Activated naive CD4-positive, alpha-beta T cell treated with anti-CD3 and anti-CD28 coated beads for 36 hours (primary cell): ENCODE measurements at regions not wholly inside any gene's neighbourhood (a gene's known extent, or its start where the extent isn't known, plus 50 kb on each side); places are given as distances from the start of the nearest gene placed in this dataset.
"Not testable (repeated sequence)": the region's sequence is repeated elsewhere in the genome, so short reads cannot be mapped to it uniquely, and the experiment has no call there.

Experiments used
- CTCF ChIA-PET: fragments of 350-600 bp; sonication (Branson Sonifier 250); formaldehyde crosslinking; loops from one replicate; lab custom pipeline; 2021; ENCODE audit warnings: antibody characterized with exemption; lab: Charles Lee
- DNase-seq: peaks from one replicate; pipeline ENCODE4 v3.0.0-alpha.2; 2020
- H3K27ac Mint-ChIP-seq: one replicate; pipeline ENCODE4 v1.8.0; 2021; ENCODE audit warnings: mild to moderate bottlenecking, mixed read lengths
- H3K27me3 Mint-ChIP-seq: one replicate; pipeline ENCODE4 v1.8.0; 2021; ENCODE audit warnings: low read depth, mixed read lengths
- H3K36me3 Mint-ChIP-seq: one replicate; pipeline ENCODE4 v1.8.0; 2021; ENCODE audit warnings: low read depth, mixed read lengths
- H3K4me1 Mint-ChIP-seq: one replicate; pipeline ENCODE4 v1.8.0; 2021; ENCODE audit warnings: low read depth, mixed read lengths
- H3K4me3 Mint-ChIP-seq: one replicate; pipeline ENCODE4 v1.8.0; 2021; ENCODE audit warnings: mild to moderate bottlenecking, moderate library complexity, mixed read lengths
- H3K9me3 Mint-ChIP-seq: one replicate; pipeline ENCODE4 v1.8.0; 2021; ENCODE audit warnings: mixed read lengths
- intact Hi-C: fragments of 100-400 bp; cut with micrococcal nuclease; formaldehyde crosslinking; loops from one replicate; pipeline ENCODE4 v1.15.1; 2023

GRCh38 chr3:5339967-5340535 is 152.5 kb downstream of the EDEM1 start:
- DNase-seq, result no peak
- Mint-ChIP-seq H3K4me1 (no peaks in the 10 kb centered on the region), H3K27ac (no peak overlapping the region), H3K4me3 (no peak overlapping the region), H3K9me3 (no peaks in the 10 kb centered on the region), H3K36me3 (no peaks in the 10 kb centered on the region), H3K27me3 (no peaks in the 10 kb centered on the region)
- intact Hi-C loops, result no loop called here
- CTCF ChIA-PET, result interaction anchor here (0.7 kb wide), 1 partner anchor 172 kb away, joined by 3 read pairs; no protein-coding TSS in a partner anchor

GRCh38 chr3:5341610-5342009 is 154.1 kb downstream of the EDEM1 start:
- CTCF ChIA-PET, result interaction anchor here (1.2 kb wide), 1 partner anchor 15 kb away, joined by 6 read pairs; no protein-coding TSS in a partner anchor
- Mint-ChIP-seq H3K4me1 (no peaks in the 10 kb centered on the region), H3K9me3 (no peaks in the 10 kb centered on the region), H3K27ac (no peak overlapping the region), H3K36me3 (no peaks in the 10 kb centered on the region), H3K4me3 (no peak overlapping the region), H3K27me3 (no peaks in the 10 kb centered on the region)
- DNase-seq, result no peak
- intact Hi-C loops, result no loop called here

GRCh38 chr3:5343459-5343858 is 156.0 kb downstream of the EDEM1 start:
- H3K36me3 Mint-ChIP-seq, result no peaks in the 10 kb centered on the region

GRCh38 chr3:5344707-5345106 is 157.2 kb downstream of the EDEM1 start:
- Mint-ChIP-seq H3K27me3 (peaks cover 3% of the 10 kb centered on the region), H3K27ac (no peak overlapping the region), H3K9me3 (peaks cover 4% of the 10 kb centered on the region), H3K36me3 (no peaks in the 10 kb centered on the region), H3K4me3 (no peak overlapping the region), H3K4me1 (no peaks in the 10 kb centered on the region)
- CTCF ChIA-PET, result no interaction called here
- intact Hi-C loops, result no loop called here
- DNase-seq, result no peak

More at GRCh38 chr3:5343459-5343858, 156.0 kb downstream of the EDEM1 start:
- H3K9me3 Mint-ChIP-seq, result no peaks in the 10 kb centered on the region
- no peaks in the 10 kb centered on the region for H3K4me1 Mint-ChIP-seq
- no peaks in the 10 kb centered on the region for H3K27me3 Mint-ChIP-seq
- H3K27ac Mint-ChIP-seq, result no peak overlapping the region
- intact Hi-C loops, result no loop called here
- CTCF ChIA-PET, result interaction anchor here (0.7 kb wide), 1 partner anchor 10 kb away, joined by 3 read pairs; no protein-coding TSS in a partner anchor
- no peak for DNase-seq
- no peak overlapping the region for H3K4me3 Mint-ChIP-seq

- Mint-ChIP-seq H3K27ac (no peak overlapping the region), H3K4me3 (no peak overlapping the region), H3K9me3 (peaks cover 4% of the 10 kb centered on the region), H3K4me1 (no peaks in the 10 kb centered on the region), H3K27me3 (peaks cover 8% of the 10 kb centered on the region), H3K36me3 (no peaks in the 10 kb centered on the region)
- no peak for DNase-seq
- CTCF ChIA-PET, result interaction anchor here (0.7 kb wide), 1 partner anchor 114 kb away, joined by 4 read pairs; no protein-coding TSS in a partner anchor
- intact Hi-C loops, result no loop called here
Measured at GRCh38 chr3:5347486-5347885, 160.0 kb downstream of the EDEM1 start.

GRCh38 chr3:5348229-5348902 is 160.9 kb downstream of the EDEM1 start:
- no peak for DNase-seq
- intact Hi-C loops, result no loop called here
- H3K9me3 Mint-ChIP-seq, result peaks cover 4% of the 10 kb centered on the region
- H3K4me3 Mint-ChIP-seq, result no peak overlapping the region
- no peaks in the 10 kb centered on the region for H3K4me1 Mint-ChIP-seq
- no peaks in the 10 kb centered on the region for H3K36me3 Mint-ChIP-seq
- peaks cover 10% of the 10 kb centered on the region for H3K27me3 Mint-ChIP-seq
- CTCF ChIA-PET, result interaction anchor here (0.6 kb wide), 1 partner anchor 20 kb away, joined by 4 read pairs; no protein-coding TSS in a partner anchor
- H3K27ac Mint-ChIP-seq, result no peak overlapping the region

- CTCF ChIA-PET, result no interaction called here
- Mint-ChIP-seq H3K4me3 (no peak overlapping the region), H3K9me3 (peaks cover 4% of the 10 kb centered on the region), H3K36me3 (no peaks in the 10 kb centered on the region), H3K27me3 (peaks cover 10% of the 10 kb centered on the region), H3K27ac (no peak overlapping the region), H3K4me1 (no peaks in the 10 kb centered on the region)
- intact Hi-C loops, result no loop called here
- no peak for DNase-seq
Measured at GRCh38 chr3:5349343-5349742, 161.8 kb downstream of the EDEM1 start.

- CTCF ChIA-PET, result interaction anchor here (0.5 kb wide), 1 partner anchor 111 kb away, joined by 3 read pairs; no protein-coding TSS in a partner anchor
- Mint-ChIP-seq H3K4me1 (no peaks in the 10 kb centered on the region), H3K9me3 (peaks cover 14% of the 10 kb centered on the region), H3K4me3 (no peak overlapping the region), H3K27ac (no peak overlapping the region), H3K36me3 (no peaks in the 10 kb centered on the region), H3K27me3 (peaks cover 6% of the 10 kb centered on the region)
- intact Hi-C loops, result no loop called here
- no peak for DNase-seq
Measured at GRCh38 chr3:5357089-5357488, 169.6 kb downstream of the EDEM1 start.

- Mint-ChIP-seq H3K36me3 (no peaks in the 10 kb centered on the region), H3K9me3 (peaks cover 14% of the 10 kb centered on the region), H3K4me3 (no peak overlapping the region), H3K27ac (no peak overlapping the region), H3K4me1 (no peaks in the 10 kb centered on the region), H3K27me3 (peaks cover 4% of the 10 kb centered on the region)
- intact Hi-C loops, result no loop called here
- DNase-seq, result no peak
- CTCF ChIA-PET, result interaction anchor here (0.6 kb wide), 1 partner anchor 65 kb away, joined by 3 read pairs; no protein-coding TSS in a partner anchor
Measured at GRCh38 chr3:5358911-5359310, 171.4 kb downstream of the EDEM1 start.

- CTCF ChIA-PET, result no interaction called here
- Mint-ChIP-seq H3K27ac (no peak overlapping the region), H3K9me3 (peaks cover 14% of the 10 kb centered on the region), H3K27me3 (peaks cover 4% of the 10 kb centered on the region), H3K4me1 (no peaks in the 10 kb centered on the region), H3K4me3 (no peak overlapping the region), H3K36me3 (no peaks in the 10 kb centered on the region)
- intact Hi-C loops, result no loop called here
- no peak for DNase-seq
Measured at GRCh38 chr3:5360453-5360852, 172.9 kb downstream of the EDEM1 start.

GRCh38 chr3:5366746-5367145 is 179.2 kb downstream of the EDEM1 start:
- no peaks in the 10 kb centered on the region for H3K36me3 Mint-ChIP-seq
- H3K27ac Mint-ChIP-seq, result no peak overlapping the region
- DNase-seq, result no peak
- H3K4me3 Mint-ChIP-seq, result no peak overlapping the region
- no peaks in the 10 kb centered on the region for H3K4me1 Mint-ChIP-seq
- no peaks in the 10 kb centered on the region for H3K9me3 Mint-ChIP-seq
- CTCF ChIA-PET, result no interaction called here
- no peaks in the 10 kb centered on the region for H3K27me3 Mint-ChIP-seq
- intact Hi-C loops, result no loop called here

GRCh38 chr3:5371555-5371954 is 184.0 kb downstream of the EDEM1 start:
- H3K27me3 Mint-ChIP-seq, H3K4me3 Mint-ChIP-seq, intact Hi-C loops, DNase-seq, CTCF ChIA-PET, H3K4me1 Mint-ChIP-seq, H3K9me3 Mint-ChIP-seq, H3K27ac Mint-ChIP-seq, H3K36me3 Mint-ChIP-seq: not testable (repeated sequence)

GRCh38 chr3:5376761-5377160 is 189.3 kb downstream of the EDEM1 start:
- Mint-ChIP-seq H3K36me3 (no peaks in the 10 kb centered on the region), H3K9me3 (peaks cover 3% of the 10 kb centered on the region), H3K4me1 (no peaks in the 10 kb centered on the region), H3K27me3 (peaks cover 5% of the 10 kb centered on the region), H3K4me3 (no peak overlapping the region), H3K27ac (no peak overlapping the region)
- CTCF ChIA-PET, result no interaction called here
- no peak for DNase-seq
- intact Hi-C loops, result no loop called here
